Heart left ventricle (tissue), 13 donors: ENCODE measurements at regions not wholly inside any gene's neighbourhood (a gene's known extent, or its start where the extent isn't known, plus 50 kb on each side); places are given as distances from the start of the nearest gene placed in this dataset.

Experiments used
- POLR2A ChIP-seq, 2 donors: fragments of 450-650 bp; IDR thresholded peaks; one replicate each; pipeline ENCODE4 v1.6.1; 2017; ENCODE audit warnings: antibody characterized with exemption in 2 of 2, mild to moderate bottlenecking in 2 of 2, moderate library complexity in 2 of 2
- TF ChIP-seq, protein P1 (sequence below), 12 donors: fragments of 200-600 bp; sonication (generic) in 4 of 12; IDR thresholded peaks; one replicate each; pipeline versions ENCODE4 v1.5.0 to v1.8.0; 2018 to 2022; ENCODE audit warnings: antibody characterized with exemption in 12 of 12, mild to moderate bottlenecking in 5 of 12
- donor health status: ischemic (EF 13 %, LVEDD 7.1; RV severe dilation, severe dysfunction).
- donor health status: DM: no; HTN: yes; CAD: no.
- donor health status: DM: no; HTN: no; CAD: no.
- donor health status: ischemic (EF 25% LVEDD 6.9; RV normal size, moderate dysfunction).
- donor health status: ischemic (EF 25% LVEDD 5.7; RV mildly dilated, moderate dysfunction).
- donor health status: ischemic (EF 35%, LVEDD 5.7; RV mildly dilated, moderate dysfunction).
- donor health status: nonischemic (EF 11% LVEDD 7.7; RV severe dilation, severe dysfunction).
- donor health status: DM: yes; HTN: yes; CAD: no.
- donor health status: PGD.
- donor health status: ischemic (EF 29% LVEDD 5.4; RV normal size, mild dysfunction).
- donor health status: nonischemic (EF 23%, LVEDD 6.1; RV moderate dilation, normal function).

DNA sequence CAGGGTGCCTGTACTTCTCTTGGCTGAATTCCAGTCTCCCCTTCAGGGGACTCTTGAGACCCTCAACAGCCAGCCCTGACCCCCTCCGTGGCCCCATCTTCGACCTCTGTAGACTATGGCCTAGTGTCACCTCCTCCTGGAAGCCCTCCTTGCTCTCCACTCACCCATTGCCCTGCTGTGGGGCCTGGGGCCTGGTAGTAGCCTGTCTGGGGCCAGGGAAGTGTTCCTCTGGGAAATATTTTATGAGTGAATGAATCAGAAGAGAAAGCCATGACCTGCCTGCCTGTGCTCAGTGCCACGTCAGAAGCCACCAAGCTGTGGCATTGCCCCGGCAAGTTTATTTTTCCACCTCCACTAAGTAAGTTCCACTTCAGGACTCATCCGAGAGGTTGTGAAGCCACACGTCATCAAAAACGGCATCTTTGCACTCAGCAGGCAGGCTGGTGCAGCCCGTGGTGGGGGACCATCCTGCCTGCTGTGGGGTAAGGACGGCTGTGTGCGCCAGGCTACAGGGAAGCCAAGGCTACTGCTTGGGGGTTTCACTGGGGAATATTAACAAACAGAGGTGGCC lies 59.6 kb upstream of the PPARA start:
- TF ChIP-seq, protein P1, sequence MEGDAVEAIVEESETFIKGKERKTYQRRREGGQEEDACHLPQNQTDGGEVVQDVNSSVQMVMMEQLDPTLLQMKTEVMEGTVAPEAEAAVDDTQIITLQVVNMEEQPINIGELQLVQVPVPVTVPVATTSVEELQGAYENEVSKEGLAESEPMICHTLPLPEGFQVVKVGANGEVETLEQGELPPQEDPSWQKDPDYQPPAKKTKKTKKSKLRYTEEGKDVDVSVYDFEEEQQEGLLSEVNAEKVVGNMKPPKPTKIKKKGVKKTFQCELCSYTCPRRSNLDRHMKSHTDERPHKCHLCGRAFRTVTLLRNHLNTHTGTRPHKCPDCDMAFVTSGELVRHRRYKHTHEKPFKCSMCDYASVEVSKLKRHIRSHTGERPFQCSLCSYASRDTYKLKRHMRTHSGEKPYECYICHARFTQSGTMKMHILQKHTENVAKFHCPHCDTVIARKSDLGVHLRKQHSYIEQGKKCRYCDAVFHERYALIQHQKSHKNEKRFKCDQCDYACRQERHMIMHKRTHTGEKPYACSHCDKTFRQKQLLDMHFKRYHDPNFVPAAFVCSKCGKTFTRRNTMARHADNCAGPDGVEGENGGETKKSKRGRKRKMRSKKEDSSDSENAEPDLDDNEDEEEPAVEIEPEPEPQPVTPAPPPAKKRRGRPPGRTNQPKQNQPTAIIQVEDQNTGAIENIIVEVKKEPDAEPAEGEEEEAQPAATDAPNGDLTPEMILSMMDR (IDR thresholded peaks at IDR 0.05) = no peak
- no peak for TF ChIP-seq POLR2A (IDR thresholded peaks at IDR 0.05)
